ENCODE measurements at regions not wholly inside any gene's neighbourhood (a gene's known extent, or its start where the extent isn't known, plus 50 kb on each side); places are given as distances from the start of the nearest gene placed in this dataset.
"Not testable (repeated sequence)": the region's sequence is repeated elsewhere in the genome, so short reads cannot be mapped to it uniquely, and the experiment has no call there.

DNA sequence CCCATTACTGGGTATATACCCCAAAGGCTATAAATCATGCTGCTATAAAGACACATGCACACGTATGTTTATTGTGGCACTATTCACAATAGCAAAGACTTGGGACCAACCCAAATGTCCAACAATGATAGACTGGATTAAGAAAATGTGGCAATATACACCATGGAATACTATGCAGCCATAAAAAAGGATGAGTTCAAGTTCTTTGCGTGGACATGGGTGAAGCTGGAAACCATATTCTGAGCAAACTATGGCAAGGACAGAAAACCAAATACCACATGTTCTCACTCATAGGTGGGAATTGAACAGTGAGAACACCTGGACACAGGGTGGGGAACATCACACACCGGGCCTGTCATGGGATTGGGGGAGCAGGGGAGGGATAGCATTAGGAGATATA, 54.4 kb upstream of the MUCL1 start:
- DNase-seq, result not testable (repeated sequence)

DNA sequence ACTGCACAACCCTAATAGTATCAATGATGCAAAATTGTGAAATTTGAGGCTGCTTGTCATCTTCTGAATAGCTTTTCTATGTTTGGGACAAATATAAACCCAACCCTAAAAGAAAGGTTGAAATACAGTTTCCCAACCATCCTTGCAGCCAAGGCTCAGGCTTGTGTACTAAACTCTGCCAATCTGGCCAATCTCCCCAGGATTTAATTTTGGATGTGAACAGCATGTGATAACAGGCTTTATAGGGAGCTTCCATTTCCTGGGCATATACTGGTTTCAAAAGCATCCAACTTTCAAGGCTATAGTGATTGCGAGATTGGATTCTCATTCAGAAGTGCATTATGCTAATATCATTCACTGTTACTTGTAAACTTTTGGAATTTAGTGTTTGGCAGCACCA, 55.7 kb upstream of the MUCL1 start:
- no peak for DNase-seq

GRCh38 chr12:54796991-54797390, 57.3 kb upstream of the MUCL1 start:
- DNase-seq, result no peak

GRCh38 chr12:54795644-54796043, 58.7 kb upstream of the MUCL1 start:
- DNase-seq, result no peak

GRCh38 chr12:54786081-54786480, 68.2 kb upstream of the MUCL1 start:
- no peak for DNase-seq

GRCh38 chr12:54784115-54784514, 70.2 kb upstream of the MUCL1 start:
- no peak for DNase-seq

DNA sequence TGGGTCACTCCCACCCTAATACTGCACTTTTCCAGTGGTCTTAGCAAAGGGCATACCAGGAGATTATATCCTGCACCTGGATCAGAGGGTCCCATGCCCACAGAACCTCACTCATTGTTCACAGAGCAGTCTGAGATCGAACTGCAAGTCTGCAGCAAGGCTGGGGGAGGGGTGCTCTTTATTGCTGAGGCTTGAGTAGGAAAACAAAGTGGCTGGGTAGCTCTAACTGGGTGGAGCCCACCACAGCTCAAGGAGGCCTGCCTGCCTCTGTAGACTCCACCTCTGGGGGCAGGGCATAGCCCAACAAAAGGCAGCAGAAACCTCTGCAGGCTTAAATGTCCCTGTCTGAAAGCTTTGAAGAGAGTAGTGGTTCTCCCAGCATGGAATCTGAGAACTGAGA, 77.3 kb upstream of the MUCL1 start:
- not testable (repeated sequence) for DNase-seq

- DNase-seq, result no peak
These were observed 80.7 kb upstream of the MUCL1 start for GRCh38 chr12:54773593-54773992.

GRCh38 chr12:54765652-54766051, 88.7 kb upstream of the MUCL1 start:
- no peak for DNase-seq

DNA sequence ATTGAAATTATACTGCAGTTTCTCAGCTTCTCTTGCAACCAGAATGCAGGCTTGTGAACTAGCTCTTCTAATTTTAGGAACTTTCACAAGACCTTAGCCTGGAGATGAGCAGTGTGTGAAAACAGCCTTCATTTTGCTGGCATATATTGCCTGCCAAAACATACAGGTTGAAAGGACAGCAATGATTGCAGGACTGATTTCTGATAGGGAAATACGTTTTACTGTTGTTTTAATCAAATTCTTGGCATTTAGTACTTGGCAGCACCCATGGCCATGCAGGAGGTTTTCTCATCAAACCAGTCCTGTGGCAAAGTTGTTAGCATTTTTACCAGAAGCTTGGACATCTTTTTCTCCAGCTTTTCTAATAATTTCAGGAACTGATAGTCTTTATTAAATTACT, 91.9 kb upstream of the MUCL1 start:
- DNase-seq, result no peak

- DNase-seq, result peak; percentile 1
These were observed 94.6 kb upstream of the MUCL1 start for GRCh38 chr12:54759751-54760150.

DNA sequence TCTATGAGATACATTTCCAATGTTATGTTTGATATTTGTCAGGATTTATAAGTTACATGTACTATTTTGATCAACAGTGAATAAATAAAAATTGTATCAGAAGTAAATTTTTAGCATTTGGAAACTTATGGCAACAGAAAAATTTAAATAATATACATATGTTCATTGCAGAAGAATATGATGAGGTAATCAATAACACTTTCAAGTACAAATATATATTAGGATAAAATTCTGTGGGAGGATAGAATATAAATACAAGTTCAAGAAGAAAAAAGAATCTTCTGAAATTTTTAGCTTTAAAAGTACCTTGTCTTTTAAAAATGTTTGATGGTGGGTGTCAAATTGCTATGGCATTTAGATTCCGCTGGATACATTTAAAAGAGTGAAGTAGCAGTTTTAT, 102.8 kb upstream of the MUCL1 start:
- DNase-seq, result no peak

DNA sequence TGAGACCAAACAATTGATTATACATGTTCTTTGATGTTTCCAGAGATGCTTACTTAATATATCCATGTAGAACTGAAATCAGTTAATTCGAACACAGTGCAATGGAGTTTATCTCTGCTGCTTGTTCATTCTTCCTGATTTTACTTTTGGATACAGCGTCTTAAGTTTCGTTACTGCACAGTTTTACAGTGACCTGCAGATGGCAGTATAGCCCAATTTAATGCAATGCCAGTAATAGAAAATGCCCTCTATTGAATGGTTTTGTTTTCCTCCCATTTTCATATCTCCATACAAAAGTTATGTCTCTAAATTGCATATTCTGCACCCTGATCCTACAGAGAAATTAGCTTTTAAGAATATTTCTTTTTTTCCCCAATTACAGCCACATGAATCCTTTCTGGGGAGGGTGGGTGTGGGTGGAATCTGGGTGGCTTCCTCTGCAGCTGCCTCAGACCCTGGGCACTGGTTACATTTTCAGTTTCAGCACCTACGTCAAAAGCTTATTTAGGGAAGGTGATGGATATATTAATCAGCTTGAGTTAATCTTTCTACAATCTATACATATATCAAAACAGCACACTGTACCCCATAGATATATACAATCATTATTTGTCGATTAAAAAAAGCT, 101.1 kb upstream of the DCD start:
- DNase-seq, result peak; percentile 49

DNA sequence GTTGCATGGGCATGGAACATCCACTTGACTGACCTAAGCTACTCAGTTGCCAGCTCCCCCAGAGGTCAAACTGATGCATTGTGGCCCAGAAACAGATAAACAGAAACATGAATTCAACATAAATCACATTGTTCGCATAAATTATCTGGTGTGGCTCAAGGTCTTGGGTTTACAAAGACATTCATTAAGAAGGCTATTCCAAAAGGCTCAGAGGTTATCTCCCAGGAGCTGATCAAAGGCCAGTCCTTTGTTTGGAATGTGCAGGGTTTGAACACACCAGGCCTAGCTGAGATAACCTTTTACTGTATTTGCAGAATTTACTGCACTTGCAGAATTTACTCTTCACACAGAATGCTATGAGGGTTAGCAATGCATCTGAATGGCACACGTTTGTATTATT, 96.4 kb upstream of the DCD start:
- no peak for DNase-seq

- no peak for DNase-seq
These were observed 92.7 kb upstream of the DCD start for GRCh38 chr12:54740882-54741281.

DNA sequence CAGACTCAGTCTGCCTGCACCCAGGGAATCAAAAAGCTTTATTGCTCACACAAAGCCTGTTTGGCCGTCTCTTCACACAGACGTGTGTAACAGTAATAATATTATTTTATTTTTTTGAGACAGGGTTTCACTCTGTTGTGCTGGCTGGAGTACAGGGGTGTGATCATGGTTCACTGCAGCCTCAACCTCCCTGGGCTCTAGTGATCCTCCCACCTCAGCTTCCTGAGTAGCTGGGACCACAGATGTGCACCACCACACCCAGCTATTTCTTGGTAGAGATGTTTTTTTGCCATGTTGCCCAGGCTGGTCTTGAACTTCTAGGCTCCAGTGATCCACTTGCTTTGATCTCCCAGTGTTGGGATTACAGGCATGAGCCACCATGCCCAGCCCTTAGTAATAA, 88.4 kb upstream of the DCD start:
- no peak for DNase-seq

- DNase-seq, result no peak
These were observed 86.2 kb upstream of the DCD start for GRCh38 chr12:54734196-54734950.

GRCh38 chr12:54725233-54725843, 77.2 kb upstream of the DCD start:
- peak; percentile 20 for DNase-seq

GRCh38 chr12:54723379-54724256, 75.5 kb upstream of the DCD start:
- DNase-seq, result peak; percentile 15

GRCh38 chr12:54721312-54721711, 73.1 kb upstream of the DCD start:
- no peak for DNase-seq

- no peak for DNase-seq
These were observed 71.5 kb upstream of the DCD start for GRCh38 chr12:54719691-54720090.

DNA sequence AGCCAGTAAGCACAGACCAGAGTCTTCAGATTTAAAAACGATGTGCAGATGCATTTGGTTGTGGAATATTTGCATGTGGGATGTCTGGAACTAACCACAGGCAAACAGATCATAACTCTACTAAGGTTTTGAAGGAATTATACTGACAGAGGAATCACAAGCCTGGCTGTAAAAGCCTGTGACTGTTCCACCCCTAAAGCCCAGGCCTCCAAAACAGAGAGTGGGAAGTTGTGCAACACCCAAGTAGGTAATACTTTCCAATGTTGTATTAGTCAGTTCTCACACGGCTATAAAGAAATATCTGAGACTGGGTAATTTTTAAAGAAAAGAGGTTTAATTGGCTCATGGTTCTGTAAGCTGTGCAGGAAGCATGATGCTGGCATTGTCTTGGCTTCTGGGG, 68.1 kb upstream of the DCD start:
- DNase-seq, result no peak

DNA sequence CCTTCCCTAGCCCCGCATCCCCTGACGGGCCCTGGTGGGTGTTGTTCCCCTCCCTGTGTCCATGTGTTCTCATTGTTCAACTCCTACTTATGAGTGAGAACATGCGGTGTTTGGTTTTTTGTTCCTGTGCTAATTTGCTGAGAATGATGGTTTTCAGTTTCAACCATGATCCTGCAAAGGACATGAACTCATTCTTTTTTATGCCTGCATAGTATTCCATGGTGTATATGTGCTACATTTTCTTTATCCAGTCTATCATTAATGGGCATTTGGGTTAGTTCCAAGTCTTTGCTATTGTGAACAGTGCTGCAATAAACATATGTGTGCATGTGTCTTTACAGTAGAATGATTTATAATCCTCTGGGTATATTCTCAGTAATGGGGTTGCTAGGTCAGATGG, 65.7 kb upstream of the DCD start:
- DNase-seq, result not testable (repeated sequence)

All from fibroblast of skin of scalp (primary cell).